Duodenal mucosa (tissue), 2 donors: ENCODE measurements at regions not wholly inside any gene's neighbourhood (a gene's known extent, or its start where the extent isn't known, plus 50 kb on each side); places are given as distances from the start of the nearest gene placed in this dataset.

Experiments used
- H3K27ac ChIP-seq: one replicate; pipeline ENCODE4 v1.7.0; 2013; ENCODE audit warnings: low read depth, low read length
- H3K27me3 ChIP-seq, 2 donors: one replicate each; pipeline ENCODE4 v1.7.0; 2013; ENCODE audit warnings: low read length in 2 of 2, control low read depth in 1 of 2; ENCODE audit not compliant: insufficient read depth in 2 of 2, control insufficient read depth in 1 of 2
- H3K36me3 ChIP-seq, 2 donors: one replicate each; pipeline ENCODE4 v1.7.0; 2013; ENCODE audit warnings: low read length in 2 of 2, control low read depth in 1 of 2; ENCODE audit not compliant: insufficient read depth in 2 of 2, control insufficient read depth in 1 of 2
- H3K4me1 ChIP-seq, 2 donors: one replicate each; pipeline ENCODE4 v1.7.0; 2013; ENCODE audit warnings: low read length in 2 of 2, control low read depth in 1 of 2; ENCODE audit not compliant: insufficient read depth in 2 of 2, control insufficient read depth in 1 of 2
- H3K4me3 ChIP-seq, 2 donors: one replicate each; pipeline ENCODE4 v1.7.0; 2013; ENCODE audit warnings: low read length in 2 of 2, low read depth in 1 of 2
- H3K9ac ChIP-seq, 2 donors: one replicate each; pipeline ENCODE4 v1.7.0; 2013; ENCODE audit warnings: low read length in 2 of 2, low read depth in 1 of 2
- H3K9me3 ChIP-seq, 2 donors: one replicate each; pipeline ENCODE4 v1.7.0; 2013; ENCODE audit warnings: low read length in 2 of 2, control low read depth in 1 of 2; ENCODE audit not compliant: control insufficient read depth in 1 of 2

DNA sequence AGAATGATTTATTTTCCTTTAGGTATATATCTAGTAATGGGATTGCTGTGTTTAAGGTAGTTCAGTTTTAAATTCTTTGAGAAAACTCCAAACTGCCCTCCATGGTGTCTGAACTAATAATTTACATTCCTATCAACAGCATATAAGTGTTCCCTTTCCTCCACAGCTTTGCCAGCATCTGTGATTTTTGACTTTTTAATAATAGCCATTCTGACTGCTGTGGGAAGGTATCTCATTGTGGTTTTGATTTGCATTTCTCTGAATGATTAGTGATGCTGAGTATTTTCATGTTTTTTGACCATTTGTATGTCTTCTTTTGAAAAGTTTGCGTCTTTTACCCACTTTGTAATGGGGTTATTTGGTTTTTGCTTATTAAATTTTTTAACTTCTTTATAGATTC lies 571.6 kb upstream of the CCDC54 start:
- Histone ChIP-seq H3K27ac (no peak overlapping the region), H3K4me1 (no peaks in the 10 kb centered on the region), H3K27me3 (no peaks in the 10 kb centered on the region), H3K36me3 (no peaks in the 10 kb centered on the region), H3K4me3 (no peak overlapping the region), H3K9ac (no peak overlapping the region), H3K9me3 (no peaks in the 10 kb centered on the region)

DNA sequence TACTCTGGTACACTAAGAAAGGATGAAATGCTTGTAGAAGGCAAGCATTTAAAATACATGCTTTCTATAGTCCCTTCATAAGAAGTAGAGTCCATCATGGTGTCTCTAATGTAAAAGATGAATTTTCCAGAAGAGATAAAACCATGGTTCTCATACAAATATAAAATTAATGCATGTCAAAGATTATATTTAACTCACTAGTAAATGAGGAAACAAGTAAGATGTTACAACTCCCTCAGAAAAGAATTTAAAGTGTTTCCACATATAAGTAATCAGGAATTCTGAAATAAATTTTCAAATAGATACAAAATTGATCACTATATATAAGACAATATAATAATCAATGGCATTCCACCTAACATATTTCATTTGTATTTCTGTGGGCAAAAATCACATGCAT lies 570.3 kb upstream of the CCDC54 start:
- Histone ChIP-seq H3K36me3 (no peaks in the 10 kb centered on the region), H3K4me1 (no peaks in the 10 kb centered on the region), H3K9ac (no peak overlapping the region), H3K27ac (no peak overlapping the region), H3K27me3 (no peaks in the 10 kb centered on the region), H3K9me3 (no peaks in the 10 kb centered on the region), H3K4me3 (no peak overlapping the region)

DNA sequence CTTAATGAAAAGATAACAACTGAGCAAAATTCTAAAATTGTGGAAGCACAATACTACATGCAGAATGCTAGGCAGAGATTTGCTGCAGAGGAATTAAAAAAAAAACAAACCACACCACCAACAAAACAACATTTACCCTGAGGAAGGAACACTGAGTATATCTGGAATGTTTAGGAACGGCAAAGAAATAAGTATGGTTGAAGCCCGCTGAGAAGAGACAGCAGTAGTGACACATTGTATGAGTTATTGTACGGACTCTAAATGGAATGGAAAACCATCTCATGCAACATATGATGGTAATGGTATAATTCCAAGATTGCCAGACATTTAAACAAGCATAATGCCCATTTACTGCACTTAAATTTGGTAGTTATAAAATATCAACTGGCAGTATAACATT lies 568.2 kb upstream of the CCDC54 start:
- Histone ChIP-seq H3K4me1 (no peaks in the 10 kb centered on the region), H3K36me3 (no peaks in the 10 kb centered on the region), H3K9me3 (no peaks in the 10 kb centered on the region), H3K4me3 (no peak overlapping the region), H3K27ac (no peak overlapping the region), H3K27me3 (no peaks in the 10 kb centered on the region), H3K9ac (no peak overlapping the region)

DNA sequence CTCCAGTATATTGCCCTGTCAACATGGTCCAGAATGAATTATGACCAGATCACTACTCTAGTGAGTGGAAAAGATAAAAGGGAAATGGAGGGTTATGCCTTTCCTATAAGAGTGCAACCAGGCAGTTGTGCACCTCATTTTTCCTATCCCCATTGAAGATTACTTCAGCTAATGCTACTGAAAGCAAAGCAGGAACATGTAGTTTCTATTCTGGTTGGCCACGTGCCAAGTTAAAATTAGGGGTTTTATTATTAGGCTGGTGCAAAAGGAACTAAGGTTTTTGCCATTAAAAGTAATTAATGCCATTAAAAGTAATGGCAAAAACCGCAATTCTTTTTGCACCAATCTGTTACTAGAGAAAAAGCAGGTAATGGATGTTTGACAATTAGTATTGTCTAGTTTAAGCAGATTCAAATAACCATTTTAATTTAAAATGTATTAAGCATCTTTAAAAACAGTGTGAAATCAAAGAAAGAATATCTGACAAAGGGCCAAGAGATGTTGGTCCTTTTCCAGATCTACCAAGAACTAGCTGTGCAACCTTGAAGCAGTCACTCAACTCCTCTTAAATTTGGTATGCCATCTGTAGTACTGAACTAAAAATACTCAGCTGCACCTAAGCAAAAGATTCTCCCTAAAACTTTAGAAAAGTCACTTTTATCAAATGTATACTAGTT lies 567.5 kb upstream of the CCDC54 start:
- Histone ChIP-seq H3K36me3 (no peaks in the 10 kb centered on the region), H3K4me1 (no peaks in the 10 kb centered on the region), H3K27me3 (no peaks in the 10 kb centered on the region)

DNA sequence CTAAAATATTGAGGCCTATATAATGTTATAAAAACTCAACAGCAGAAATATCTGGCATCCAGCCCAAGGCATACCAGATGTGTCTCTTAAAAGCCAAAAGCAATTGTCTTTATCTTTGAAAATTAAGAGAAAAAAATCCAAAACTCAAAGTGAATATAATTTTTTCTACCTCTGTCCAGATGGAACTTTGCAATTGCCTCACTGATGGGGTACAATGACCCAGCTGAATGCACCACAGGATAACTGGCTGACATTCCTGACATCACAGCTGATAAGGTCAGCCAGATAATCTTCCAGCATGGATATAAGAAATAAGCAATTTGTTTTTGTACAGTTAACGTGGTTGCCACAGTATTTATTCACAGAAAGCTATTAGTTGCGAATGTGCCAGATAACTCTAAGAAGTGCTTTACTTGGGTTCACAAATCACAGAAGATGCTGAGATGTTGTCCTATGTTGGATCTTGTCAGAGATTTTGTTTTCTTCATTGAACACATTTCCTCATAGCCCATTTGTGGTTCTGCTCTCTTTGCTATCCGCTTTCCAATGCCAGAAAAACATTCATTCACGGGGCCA lies 566.9 kb upstream of the CCDC54 start:
- Histone ChIP-seq H3K9me3 (no peaks in the 10 kb centered on the region), H3K4me1 (no peaks in the 10 kb centered on the region), H3K4me3 (no peak overlapping the region), H3K27me3 (no peaks in the 10 kb centered on the region), H3K9ac (no peak overlapping the region), H3K36me3 (no peaks in the 10 kb centered on the region), H3K27ac (no peak overlapping the region)

More for the DNA sequence above, 567.5 kb upstream of the CCDC54 start:
- no peak overlapping the region for H3K27ac ChIP-seq
- H3K4me3 ChIP-seq: no peak overlapping the region
- no peaks in the 10 kb centered on the region for H3K9me3 ChIP-seq
- no peak overlapping the region for H3K9ac ChIP-seq

DNA sequence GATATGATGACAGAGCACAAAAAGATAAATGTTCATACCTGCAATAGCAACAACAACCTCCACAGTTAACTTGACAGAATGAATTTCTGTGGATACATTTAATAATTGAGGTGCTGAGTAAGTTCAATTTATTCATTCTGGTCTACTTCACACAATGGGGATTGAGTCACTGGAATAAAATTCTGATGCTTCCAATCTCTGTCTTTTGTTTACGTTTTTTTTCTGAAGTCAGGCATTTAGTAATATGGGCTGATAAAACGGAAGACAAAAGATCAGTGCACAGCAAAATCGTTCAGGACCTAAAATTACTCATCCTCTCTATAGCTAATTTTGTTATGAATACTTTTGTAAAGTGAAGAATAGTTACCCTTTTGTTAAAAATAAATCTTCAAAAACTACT lies 565.9 kb upstream of the CCDC54 start:
- H3K4me1 ChIP-seq: no peaks in the 10 kb centered on the region
- no peaks in the 10 kb centered on the region for H3K27me3 ChIP-seq
- H3K9me3 ChIP-seq: no peaks in the 10 kb centered on the region
- no peak overlapping the region for H3K9ac ChIP-seq
- H3K36me3 ChIP-seq: no peaks in the 10 kb centered on the region
- no peak overlapping the region for H3K4me3 ChIP-seq
- no peak overlapping the region for H3K27ac ChIP-seq

DNA sequence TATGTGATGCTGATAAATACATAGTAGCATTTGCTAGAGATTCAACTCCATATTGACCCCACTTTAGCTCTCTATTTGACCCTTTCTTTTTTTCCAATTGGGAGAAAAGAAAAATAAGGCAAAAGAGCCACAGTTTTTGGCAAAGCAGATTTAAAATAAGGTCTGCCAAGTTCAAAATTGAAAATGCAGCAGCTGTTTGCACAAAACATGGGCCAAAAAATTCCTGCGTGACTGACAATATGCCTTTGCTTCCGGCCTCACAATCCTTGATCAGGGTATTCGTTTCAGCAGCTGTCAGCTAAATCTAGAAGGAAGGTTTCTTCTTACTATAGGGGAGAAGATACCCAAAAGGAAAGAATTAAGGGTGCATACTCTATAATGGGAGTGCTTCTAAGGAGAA lies 563.5 kb upstream of the CCDC54 start:
- Histone ChIP-seq H3K27ac (no peak overlapping the region), H3K9ac (no peak overlapping the region), H3K36me3 (no peaks in the 10 kb centered on the region), H3K4me1 (no peaks in the 10 kb centered on the region), H3K4me3 (no peak overlapping the region), H3K27me3 (no peaks in the 10 kb centered on the region), H3K9me3 (no peaks in the 10 kb centered on the region)

DNA sequence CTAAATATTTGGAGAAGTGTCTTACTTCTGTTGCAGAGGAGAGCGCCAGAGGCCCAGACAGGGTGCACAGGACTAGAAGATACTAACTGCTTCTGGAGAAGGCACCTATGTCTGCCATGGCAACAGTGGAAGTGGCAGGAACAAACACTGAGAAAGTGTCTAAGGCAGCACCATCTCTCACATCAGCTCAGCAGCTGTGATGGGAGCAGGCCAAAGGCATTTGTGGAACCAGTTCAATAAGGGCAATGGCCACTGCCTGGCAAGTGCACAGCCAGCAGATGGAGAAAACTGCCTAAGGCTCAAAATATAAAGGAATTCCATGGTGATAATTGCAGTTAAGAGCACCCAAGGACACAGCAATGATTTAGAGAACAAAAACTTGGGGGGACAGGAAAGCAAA lies 563.0 kb upstream of the CCDC54 start:
- no peak overlapping the region for H3K27ac ChIP-seq
- H3K4me1 ChIP-seq: no peaks in the 10 kb centered on the region
- no peak overlapping the region for H3K9ac ChIP-seq
- no peaks in the 10 kb centered on the region for H3K36me3 ChIP-seq
- no peaks in the 10 kb centered on the region for H3K9me3 ChIP-seq
- no peaks in the 10 kb centered on the region for H3K27me3 ChIP-seq
- H3K4me3 ChIP-seq: no peak overlapping the region

DNA sequence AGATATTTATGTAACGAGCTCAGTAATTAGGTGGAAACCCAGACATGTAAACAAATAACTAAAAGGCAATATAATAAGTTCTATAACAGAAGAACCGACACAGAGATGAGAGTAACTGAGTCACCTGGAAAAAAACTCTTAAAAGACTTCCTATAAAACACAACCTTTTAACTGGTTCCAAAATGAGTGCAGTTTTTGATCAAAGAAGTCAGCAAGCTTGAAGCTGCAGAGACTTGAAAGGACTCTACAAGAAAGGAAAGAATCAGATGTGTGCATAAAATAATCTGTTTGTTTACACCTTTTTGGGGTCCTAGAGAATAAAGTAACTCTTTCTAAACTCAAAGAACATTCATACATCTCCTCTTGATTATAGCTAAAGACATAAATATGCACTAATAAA lies 560.4 kb upstream of the CCDC54 start:
- H3K4me1 ChIP-seq: no peaks in the 10 kb centered on the region
- no peaks in the 10 kb centered on the region for H3K36me3 ChIP-seq
- H3K27me3 ChIP-seq: no peaks in the 10 kb centered on the region
- H3K9me3 ChIP-seq: peaks cover 0 to 2% of the 10 kb centered on the region in 2 donors
- no peak overlapping the region for H3K4me3 ChIP-seq
- H3K27ac ChIP-seq: no peak overlapping the region
- no peak overlapping the region for H3K9ac ChIP-seq

DNA sequence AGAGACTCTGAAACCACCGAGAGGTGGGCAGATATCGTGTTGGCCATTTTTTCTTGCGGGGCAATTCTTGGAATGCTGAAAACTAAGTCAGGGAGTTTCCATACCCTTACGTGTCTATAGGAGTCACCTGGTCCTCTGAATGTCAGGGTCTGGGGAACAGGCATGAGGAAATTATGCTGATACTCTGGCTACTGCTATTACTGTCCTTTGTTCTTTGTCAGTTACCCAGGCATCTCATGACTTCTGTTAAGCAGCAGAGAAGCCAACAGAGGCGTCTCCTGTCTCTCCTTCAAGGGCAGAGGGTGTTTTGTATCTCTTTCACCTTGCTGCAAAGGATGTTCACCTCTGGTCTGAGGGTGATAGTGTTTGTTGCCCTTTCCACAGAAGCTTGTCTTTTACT lies 559.5 kb upstream of the CCDC54 start:
- Histone ChIP-seq H3K4me1 (no peaks in the 10 kb centered on the region), H3K9me3 (peaks cover 0 to 2% of the 10 kb centered on the region in 2 donors), H3K36me3 (no peaks in the 10 kb centered on the region), H3K27ac (no peak overlapping the region), H3K9ac (no peak overlapping the region), H3K27me3 (no peaks in the 10 kb centered on the region), H3K4me3 (no peak overlapping the region)
